ENCODE measurements at regions not wholly inside any gene's neighbourhood (a gene's known extent, or its start where the extent isn't known, plus 50 kb on each side); places are given as distances from the start of the nearest gene placed in this dataset.
"Not testable (repeated sequence)": the region's sequence is repeated elsewhere in the genome, so short reads cannot be mapped to it uniquely, and the experiment has no call there.

DNA sequence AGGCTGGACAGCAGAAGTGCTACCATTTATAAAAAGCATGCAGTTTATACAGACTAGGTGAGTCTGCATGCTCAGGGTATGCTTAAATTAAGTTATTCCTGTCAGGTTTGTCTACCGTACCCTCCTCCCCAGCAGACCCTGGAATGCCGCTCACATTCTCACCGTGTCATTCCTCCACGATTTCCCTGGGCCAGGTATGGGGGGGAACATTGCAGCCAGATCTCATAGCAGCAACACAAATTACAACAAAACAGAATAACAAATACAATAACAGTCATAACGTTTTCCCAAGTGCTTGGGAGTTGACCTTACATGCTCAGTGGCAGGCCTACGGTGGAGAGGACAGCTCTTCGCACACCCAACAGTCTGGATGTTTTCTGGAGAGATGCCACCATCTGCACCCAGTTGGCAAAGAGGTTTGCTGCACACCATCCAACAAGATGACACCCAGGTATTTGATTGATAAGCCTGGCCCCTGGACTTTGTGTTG is 771.6 kb upstream of the TPTE start:
- TF ChIP-seq, protein P1, sequence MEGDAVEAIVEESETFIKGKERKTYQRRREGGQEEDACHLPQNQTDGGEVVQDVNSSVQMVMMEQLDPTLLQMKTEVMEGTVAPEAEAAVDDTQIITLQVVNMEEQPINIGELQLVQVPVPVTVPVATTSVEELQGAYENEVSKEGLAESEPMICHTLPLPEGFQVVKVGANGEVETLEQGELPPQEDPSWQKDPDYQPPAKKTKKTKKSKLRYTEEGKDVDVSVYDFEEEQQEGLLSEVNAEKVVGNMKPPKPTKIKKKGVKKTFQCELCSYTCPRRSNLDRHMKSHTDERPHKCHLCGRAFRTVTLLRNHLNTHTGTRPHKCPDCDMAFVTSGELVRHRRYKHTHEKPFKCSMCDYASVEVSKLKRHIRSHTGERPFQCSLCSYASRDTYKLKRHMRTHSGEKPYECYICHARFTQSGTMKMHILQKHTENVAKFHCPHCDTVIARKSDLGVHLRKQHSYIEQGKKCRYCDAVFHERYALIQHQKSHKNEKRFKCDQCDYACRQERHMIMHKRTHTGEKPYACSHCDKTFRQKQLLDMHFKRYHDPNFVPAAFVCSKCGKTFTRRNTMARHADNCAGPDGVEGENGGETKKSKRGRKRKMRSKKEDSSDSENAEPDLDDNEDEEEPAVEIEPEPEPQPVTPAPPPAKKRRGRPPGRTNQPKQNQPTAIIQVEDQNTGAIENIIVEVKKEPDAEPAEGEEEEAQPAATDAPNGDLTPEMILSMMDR (conservative IDR thresholded peaks at IDR 0.05; ENCODE audit: low read depth in 2 of 2) = not testable (repeated sequence)
- TF ChIP-seq EZH2 (IDR thresholded peaks at IDR 0.05; ENCODE audit: low read depth, unreplicated experiment); CREB1 (CRISPR knock-in tag; IDR thresholded peaks at IDR 0.05; ENCODE audit: low read depth); JUNB (IDR thresholded peaks at IDR 0.05; ENCODE audit: unreplicated experiment); POLR2AphosphoS5 (IDR thresholded peaks at IDR 0.05; ENCODE audit: low read depth); ZNF331 (CRISPR knock-in tag; IDR thresholded peaks at IDR 0.05; ENCODE audit: low read depth); ZNF462 (CRISPR knock-in tag; IDR thresholded peaks at IDR 0.05); EZH2phosphoT487 (IDR thresholded peaks at IDR 0.05; ENCODE audit: unreplicated experiment): not testable (repeated sequence)
- TF ChIP-seq, protein P2, sequence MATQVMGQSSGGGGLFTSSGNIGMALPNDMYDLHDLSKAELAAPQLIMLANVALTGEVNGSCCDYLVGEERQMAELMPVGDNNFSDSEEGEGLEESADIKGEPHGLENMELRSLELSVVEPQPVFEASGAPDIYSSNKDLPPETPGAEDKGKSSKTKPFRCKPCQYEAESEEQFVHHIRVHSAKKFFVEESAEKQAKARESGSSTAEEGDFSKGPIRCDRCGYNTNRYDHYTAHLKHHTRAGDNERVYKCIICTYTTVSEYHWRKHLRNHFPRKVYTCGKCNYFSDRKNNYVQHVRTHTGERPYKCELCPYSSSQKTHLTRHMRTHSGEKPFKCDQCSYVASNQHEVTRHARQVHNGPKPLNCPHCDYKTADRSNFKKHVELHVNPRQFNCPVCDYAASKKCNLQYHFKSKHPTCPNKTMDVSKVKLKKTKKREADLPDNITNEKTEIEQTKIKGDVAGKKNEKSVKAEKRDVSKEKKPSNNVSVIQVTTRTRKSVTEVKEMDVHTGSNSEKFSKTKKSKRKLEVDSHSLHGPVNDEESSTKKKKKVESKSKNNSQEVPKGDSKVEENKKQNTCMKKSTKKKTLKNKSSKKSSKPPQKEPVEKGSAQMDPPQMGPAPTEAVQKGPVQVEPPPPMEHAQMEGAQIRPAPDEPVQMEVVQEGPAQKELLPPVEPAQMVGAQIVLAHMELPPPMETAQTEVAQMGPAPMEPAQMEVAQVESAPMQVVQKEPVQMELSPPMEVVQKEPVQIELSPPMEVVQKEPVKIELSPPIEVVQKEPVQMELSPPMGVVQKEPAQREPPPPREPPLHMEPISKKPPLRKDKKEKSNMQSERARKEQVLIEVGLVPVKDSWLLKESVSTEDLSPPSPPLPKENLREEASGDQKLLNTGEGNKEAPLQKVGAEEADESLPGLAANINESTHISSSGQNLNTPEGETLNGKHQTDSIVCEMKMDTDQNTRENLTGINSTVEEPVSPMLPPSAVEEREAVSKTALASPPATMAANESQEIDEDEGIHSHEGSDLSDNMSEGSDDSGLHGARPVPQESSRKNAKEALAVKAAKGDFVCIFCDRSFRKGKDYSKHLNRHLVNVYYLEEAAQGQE (IDR thresholded peaks at IDR 0.05; ENCODE audit: unreplicated experiment) = not testable (repeated sequence)
